Activated CD4-positive, alpha-beta memory T cell treated with anti-CD3 and anti-CD28 coated beads for 36 hours (primary cell): ENCODE measurements at regions not wholly inside any gene's neighbourhood (a gene's known extent, or its start where the extent isn't known, plus 50 kb on each side); places are given as distances from the start of the nearest gene placed in this dataset.
A peak's percentile ranks its signal among the peaks of the same experiment; 100 is the strongest.

Source experiments
- CTCF ChIA-PET: fragments of 350-600 bp; sonication (Branson Sonifier 250); formaldehyde crosslinking; loops from one replicate; lab custom pipeline; 2021; ENCODE audit warnings: antibody characterized with exemption, inconsistent platforms; lab: Charles Lee
- POLR2A ChIA-PET: fragments of 350-600 bp; sonication (Branson Sonifier 250); formaldehyde crosslinking; loops from one replicate; lab custom pipeline; 2021; ENCODE audit warnings: antibody characterized with exemption; lab: Charles Lee
- DNase-seq: peaks from one replicate; pipeline ENCODE4 v3.0.0-alpha.2; 2020
- H3K27ac Mint-ChIP-seq: one replicate; pipeline ENCODE4 v1.8.0; 2021; ENCODE audit warnings: mixed read lengths
- H3K27me3 Mint-ChIP-seq: one replicate; pipeline ENCODE4 v1.8.0; 2021; ENCODE audit warnings: mixed read lengths
- H3K36me3 Mint-ChIP-seq: one replicate; pipeline ENCODE4 v1.8.0; 2021; ENCODE audit warnings: mixed read lengths
- H3K4me1 Mint-ChIP-seq: one replicate; pipeline ENCODE4 v1.8.0; 2021; ENCODE audit warnings: low read depth, mixed read lengths
- H3K4me3 Mint-ChIP-seq: one replicate; pipeline ENCODE4 v1.8.0; 2021; ENCODE audit warnings: mild to moderate bottlenecking, mixed read lengths
- H3K9me3 Mint-ChIP-seq: one replicate; pipeline ENCODE4 v1.8.0; 2021; ENCODE audit warnings: mixed read lengths
- intact Hi-C: fragments of 100-400 bp; cut with micrococcal nuclease; formaldehyde crosslinking; loops from one replicate; pipeline ENCODE4 v1.15.1; 2023

GRCh38 chr2:67833632-67834031 is 229.2 kb downstream of the C1D start:
- CTCF ChIA-PET = no interaction called here
- Mint-ChIP-seq H3K27ac (no peak overlapping the region), H3K27me3 (no peaks in the 10 kb centered on the region), H3K4me1 (no peaks in the 10 kb centered on the region), H3K4me3 (no peak overlapping the region), H3K36me3 (no peaks in the 10 kb centered on the region), H3K9me3 (no peaks in the 10 kb centered on the region)
- POLR2A ChIA-PET = no interaction called here
- intact Hi-C loops = no loop called here
- DNase-seq = no peak

GRCh38 chr2:67834482-67834881 is 228.3 kb downstream of the C1D start:
- POLR2A ChIA-PET = no interaction called here
- H3K4me3 Mint-ChIP-seq = no peak overlapping the region
- intact Hi-C loops = no loop called here
- no peaks in the 10 kb centered on the region for H3K27me3 Mint-ChIP-seq
- H3K27ac Mint-ChIP-seq = no peak overlapping the region
- no peaks in the 10 kb centered on the region for H3K4me1 Mint-ChIP-seq
- CTCF ChIA-PET = no interaction called here
- no peak for DNase-seq
- H3K9me3 Mint-ChIP-seq = no peaks in the 10 kb centered on the region
- H3K36me3 Mint-ChIP-seq = no peaks in the 10 kb centered on the region

GRCh38 chr2:67835266-67835665 is 227.5 kb downstream of the C1D start:
- Mint-ChIP-seq H3K27ac (no peak overlapping the region), H3K4me1 (no peaks in the 10 kb centered on the region), H3K36me3 (no peaks in the 10 kb centered on the region), H3K27me3 (no peaks in the 10 kb centered on the region), H3K4me3 (no peak overlapping the region), H3K9me3 (no peaks in the 10 kb centered on the region)
- no peak for DNase-seq
- ChIA-PET CTCF (no interaction called here), POLR2A (no interaction called here)
- intact Hi-C loops = no loop called here

- ChIA-PET CTCF (interaction anchor here (1.0 to 1.2 kb wide), 2 partner anchors 9 to 10 kb away, joined by 3 read pairs; no protein-coding TSS in a partner anchor), POLR2A (no interaction called here)
- Mint-ChIP-seq H3K27ac (no peak overlapping the region), H3K36me3 (no peaks in the 10 kb centered on the region), H3K4me3 (no peak overlapping the region), H3K27me3 (peaks cover 2% of the 10 kb centered on the region), H3K9me3 (no peaks in the 10 kb centered on the region), H3K4me1 (no peaks in the 10 kb centered on the region)
- intact Hi-C loops = no loop called here
- DNase-seq = no peak
Measured at GRCh38 chr2:67836866-67837265, 225.9 kb downstream of the C1D start.

- Mint-ChIP-seq H3K4me3 (no peak overlapping the region), H3K27me3 (peaks cover 8% of the 10 kb centered on the region), H3K9me3 (no peaks in the 10 kb centered on the region), H3K4me1 (no peaks in the 10 kb centered on the region), H3K36me3 (no peaks in the 10 kb centered on the region), H3K27ac (no peak overlapping the region)
- no peak for DNase-seq
- intact Hi-C loops = no loop called here
- ChIA-PET POLR2A (no interaction called here), CTCF (no interaction called here)
Measured at GRCh38 chr2:67838205-67838604, 224.6 kb downstream of the C1D start.

- H3K36me3 Mint-ChIP-seq = no peaks in the 10 kb centered on the region
- peaks cover 8% of the 10 kb centered on the region for H3K27me3 Mint-ChIP-seq
- ChIA-PET CTCF (no interaction called here), POLR2A (no interaction called here)
- no peaks in the 10 kb centered on the region for H3K4me1 Mint-ChIP-seq
- no peaks in the 10 kb centered on the region for H3K9me3 Mint-ChIP-seq
- intact Hi-C loops = no loop called here
- DNase-seq = no peak
- no peak overlapping the region for H3K4me3 Mint-ChIP-seq
- no peak overlapping the region for H3K27ac Mint-ChIP-seq
Measured at GRCh38 chr2:67839242-67839641, 223.6 kb downstream of the C1D start.

- Mint-ChIP-seq H3K27ac (no peak overlapping the region), H3K27me3 (peaks cover 8% of the 10 kb centered on the region), H3K36me3 (no peaks in the 10 kb centered on the region), H3K4me1 (no peaks in the 10 kb centered on the region), H3K9me3 (no peaks in the 10 kb centered on the region), H3K4me3 (no peak overlapping the region)
- intact Hi-C loops = no loop called here
- ChIA-PET POLR2A (no interaction called here), CTCF (no interaction called here)
- no peak for DNase-seq
Measured at GRCh38 chr2:67839668-67840067, 223.1 kb downstream of the C1D start.

- H3K27ac Mint-ChIP-seq = no peak overlapping the region
- H3K9me3 Mint-ChIP-seq = no peaks in the 10 kb centered on the region
- H3K4me3 Mint-ChIP-seq = no peak overlapping the region
- POLR2A ChIA-PET = no interaction called here
- no peaks in the 10 kb centered on the region for H3K36me3 Mint-ChIP-seq
- H3K27me3 Mint-ChIP-seq = peaks cover 8% of the 10 kb centered on the region
- no peaks in the 10 kb centered on the region for H3K4me1 Mint-ChIP-seq
- intact Hi-C loops = no loop called here
- CTCF ChIA-PET = no interaction called here
- peak; percentile 50 for DNase-seq
Measured at GRCh38 chr2:67840460-67841068, 222.2 kb downstream of the C1D start.

- H3K9me3 Mint-ChIP-seq = no peaks in the 10 kb centered on the region
- no peak overlapping the region for H3K27ac Mint-ChIP-seq
- POLR2A ChIA-PET = no interaction called here
- intact Hi-C loops = no loop called here
- CTCF ChIA-PET = no interaction called here
- DNase-seq = no peak
- no peaks in the 10 kb centered on the region for H3K36me3 Mint-ChIP-seq
- no peaks in the 10 kb centered on the region for H3K4me1 Mint-ChIP-seq
- H3K4me3 Mint-ChIP-seq = no peak overlapping the region
- peaks cover 8% of the 10 kb centered on the region for H3K27me3 Mint-ChIP-seq
Measured at GRCh38 chr2:67841711-67842110, 221.1 kb downstream of the C1D start.

GRCh38 chr2:67842375-67842959 is 220.3 kb downstream of the C1D start:
- ChIA-PET CTCF (no interaction called here), POLR2A (no interaction called here)
- intact Hi-C loops = no loop called here
- Mint-ChIP-seq H3K27me3 (peaks cover 8% of the 10 kb centered on the region), H3K27ac (no peak overlapping the region), H3K9me3 (no peaks in the 10 kb centered on the region), H3K36me3 (no peaks in the 10 kb centered on the region), H3K4me3 (no peak overlapping the region), H3K4me1 (no peaks in the 10 kb centered on the region)
- DNase-seq = no peak

- intact Hi-C loops = no loop called here
- CTCF ChIA-PET = interaction anchor here (0.6 kb wide), 1 partner anchor 1272 kb away, joined by 3 read pairs; no protein-coding TSS in a partner anchor
- POLR2A ChIA-PET = no interaction called here
Measured at GRCh38 chr2:67844024-67844540, 218.7 kb downstream of the C1D start.

GRCh38 chr2:67845621-67846369 is 217.0 kb downstream of the C1D start:
- Mint-ChIP-seq H3K27me3 (peaks cover 16% of the 10 kb centered on the region), H3K27ac (no peak overlapping the region), H3K4me3 (no peak overlapping the region), H3K36me3 (no peaks in the 10 kb centered on the region), H3K4me1 (no peaks in the 10 kb centered on the region), H3K9me3 (no peaks in the 10 kb centered on the region)
- ChIA-PET CTCF (interaction anchor here (0.9 to 2.0 kb wide), 8 partner anchors 9 to 237 kb away, joined by 3 to 7 read pairs (median 4); no protein-coding TSS in a partner anchor), POLR2A (interaction anchor here (0.5 kb wide), 1 partner anchor 54 kb away, joined by 3 read pairs; no protein-coding TSS in a partner anchor)
- intact Hi-C loops = loop anchor here (5.0 kb wide), 1 partner anchor 187 kb away; no protein-coding TSS in a partner anchor
- DNase-seq = no peak

More at GRCh38 chr2:67844024-67844540, 218.7 kb downstream of the C1D start:
- no peaks in the 10 kb centered on the region for H3K36me3 Mint-ChIP-seq
- no peaks in the 10 kb centered on the region for H3K4me1 Mint-ChIP-seq
- H3K27me3 Mint-ChIP-seq = peaks cover 15% of the 10 kb centered on the region
- DNase-seq = no peak
- no peak overlapping the region for H3K27ac Mint-ChIP-seq
- no peak overlapping the region for H3K4me3 Mint-ChIP-seq
- no peaks in the 10 kb centered on the region for H3K9me3 Mint-ChIP-seq
